HFF-Myc (cell line): ENCODE measurements at regions not wholly inside any gene's neighbourhood (a gene's known extent, or its start where the extent isn't known, plus 50 kb on each side); places are given as distances from the start of the nearest gene placed in this dataset.

Experiments used
- DNase-seq: peaks from one replicate; pipeline ENCODE4 v3.0.0-alpha.2; 2011; ENCODE audit warnings: low read depth; ENCODE audit errors: extremely low read depth
- H3K4me3 ChIP-seq: replicated peaks from 2 replicates; pipeline ENCODE4 v1.5.1; 2011; ENCODE audit warnings: low read depth, mild to moderate bottlenecking, control low read depth, low read length
- CTCF ChIP-seq: IDR thresholded peaks from 2 replicates; pipeline ENCODE4 v1.5.1; 2012; ENCODE audit warnings: mild to moderate bottlenecking, low read depth, low read length, control low read depth; ENCODE audit errors: missing control alignments

- no peak for DNase-seq
- no peak for TF ChIP-seq CTCF
- H3K4me3 ChIP-seq, result no peak overlapping the region
Measured at GRCh38 chr5:89759802-89760201, 649.8 kb downstream of the CETN3 start.

- TF ChIP-seq CTCF, result no peak
- no peak overlapping the region for H3K4me3 ChIP-seq
- DNase-seq, result no peak
Measured at GRCh38 chr5:89758146-89758545, 651.4 kb downstream of the CETN3 start.

- H3K4me3 ChIP-seq, result no peak overlapping the region
- no peak for DNase-seq
- TF ChIP-seq CTCF, result no peak
Measured at GRCh38 chr5:89756955-89757354, 652.6 kb downstream of the CETN3 start.

- no peak for DNase-seq
- no peak for TF ChIP-seq CTCF
- no peak overlapping the region for H3K4me3 ChIP-seq
Measured at GRCh38 chr5:89755024-89755423, 654.5 kb downstream of the CETN3 start.

- no peak overlapping the region for H3K4me3 ChIP-seq
- TF ChIP-seq CTCF, result no peak
- DNase-seq, result no peak
Measured at GRCh38 chr5:89735082-89735481, 674.5 kb downstream of the CETN3 start.

- H3K4me3 ChIP-seq, result no peak overlapping the region
- no peak for DNase-seq
- TF ChIP-seq CTCF, result no peak
Measured at GRCh38 chr5:89733772-89734171, 675.8 kb downstream of the CETN3 start.

- H3K4me3 ChIP-seq, result no peak overlapping the region
- no peak for TF ChIP-seq CTCF
- DNase-seq, result no peak
Measured at GRCh38 chr5:89729623-89730301, 679.8 kb downstream of the CETN3 start.
